Lower leg skin (tissue), 4 donors: ENCODE measurements at regions not wholly inside any gene's neighbourhood (a gene's known extent, or its start where the extent isn't known, plus 50 kb on each side); places are given as distances from the start of the nearest gene placed in this dataset.
A peak's percentile ranks its signal among the peaks of the same experiment; 100 is the strongest.
"Not testable (repeated sequence)": the region's sequence is repeated elsewhere in the genome, so short reads cannot be mapped to it uniquely, and the experiment has no call there.

Source experiments
- DNase-seq, 2 donors: peaks; one replicate each; pipeline ENCODE4 v3.0.0-alpha.2; 2019; ENCODE audit warnings: low spot score in 2 of 2
- H3K4me3 ChIP-seq: fragments of 200-600 bp; sonication (generic); 2 replicates; pipeline ENCODE4 v1.5.1; 2017; ENCODE audit warnings: mild to moderate bottlenecking, low read depth; ENCODE audit not compliant: poor library complexity, severe bottlenecking
- WGBS, 2 donors: methylation state at CpG; one replicate each; pipeline ENCODE4 v1.1.5; 2018; 5-methylcytosine and 5-hydroxymethylcytosine counted together
- intact Hi-C: fragments of 100-400 bp; cut with DNase I; formaldehyde crosslinking; loops from one replicate; pipeline ENCODE4 v1.15.0; 2023; ENCODE audit warnings: low total_unique reads
- TF ChIP-seq, protein P1 (sequence below), 3 donors: fragments of 450-650 bp; IDR thresholded peaks; one replicate each; pipeline ENCODE4 v1.5.1; 2016; ENCODE audit warnings: antibody characterized with exemption in 3 of 3, mild to moderate bottlenecking in 3 of 3, moderate library complexity in 2 of 3

DNA sequence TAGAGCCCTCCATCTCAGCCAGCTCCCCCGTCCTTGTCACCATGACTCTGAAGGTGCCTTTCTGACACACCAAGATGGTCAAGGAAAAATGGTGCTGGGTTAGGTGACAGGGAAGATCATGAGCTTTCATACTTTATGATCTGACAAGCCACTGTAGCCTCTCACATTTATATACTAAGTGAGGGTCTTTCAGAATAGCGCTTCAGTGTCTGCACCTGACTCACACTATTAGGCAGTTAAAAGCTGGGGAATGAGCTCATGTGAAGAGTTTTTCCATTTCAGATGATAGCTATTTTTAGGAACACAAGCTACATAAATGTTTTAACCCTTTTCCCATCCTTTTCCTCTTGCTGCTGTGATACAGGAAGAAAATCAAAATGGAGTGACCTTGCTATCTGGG is 101.1 kb downstream of the FAM72B start:
- WGBS, 2 donors: 92% methylated on average over 1 of the region's 2 CpGs; no CpG with 5 or more reads in 1 of the 2 donors
- intact Hi-C loops, H3K4me3 ChIP-seq, DNase-seq: not testable (repeated sequence)

DNA sequence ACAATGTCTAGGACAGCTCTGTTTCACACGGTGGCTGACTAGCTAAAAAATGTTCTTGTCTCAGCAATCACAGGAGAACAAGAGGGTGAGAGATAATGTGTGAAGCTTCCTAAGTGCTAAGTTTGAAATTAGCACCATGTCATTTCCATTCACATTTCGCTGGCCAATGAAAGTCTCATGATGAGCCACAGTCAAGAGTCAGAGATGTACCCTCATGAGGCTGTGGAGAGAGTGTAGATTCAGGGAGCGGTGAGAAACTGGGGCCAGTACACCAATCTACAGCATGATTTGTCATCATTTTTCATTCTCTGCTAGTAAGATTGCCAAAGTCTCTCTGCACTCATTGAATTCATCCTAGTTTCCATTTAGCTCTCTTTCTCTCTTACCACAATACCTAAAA is 97.9 kb downstream of the FAM72B start:
- DNase-seq, intact Hi-C loops, H3K4me3 ChIP-seq: not testable (repeated sequence)
- WGBS, 2 donors: 50 to 71% methylated on average over 1 to 2 of the region's 3 CpGs

DNA sequence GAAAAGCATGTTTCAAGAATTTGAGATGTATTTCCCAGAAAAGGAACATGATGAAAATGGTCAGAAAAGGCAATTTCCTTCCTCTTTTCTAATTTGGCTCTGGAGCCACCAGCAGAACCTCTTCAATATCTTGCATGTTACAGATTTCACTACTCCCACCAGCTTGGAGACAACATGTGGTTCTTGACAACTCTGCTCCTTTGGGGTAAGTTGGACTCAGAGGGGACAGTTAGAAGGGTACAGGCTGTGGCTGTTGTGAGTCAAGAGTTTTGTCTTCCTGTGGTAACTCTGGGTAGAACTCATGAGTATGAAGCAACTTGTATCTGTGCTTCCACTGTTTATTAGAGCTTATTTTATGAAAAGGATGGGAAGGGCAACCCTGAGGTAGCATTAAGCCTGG is 96.9 kb downstream of the FAM72B start:
- DNase-seq, H3K4me3 ChIP-seq, intact Hi-C loops: not testable (repeated sequence)

DNA sequence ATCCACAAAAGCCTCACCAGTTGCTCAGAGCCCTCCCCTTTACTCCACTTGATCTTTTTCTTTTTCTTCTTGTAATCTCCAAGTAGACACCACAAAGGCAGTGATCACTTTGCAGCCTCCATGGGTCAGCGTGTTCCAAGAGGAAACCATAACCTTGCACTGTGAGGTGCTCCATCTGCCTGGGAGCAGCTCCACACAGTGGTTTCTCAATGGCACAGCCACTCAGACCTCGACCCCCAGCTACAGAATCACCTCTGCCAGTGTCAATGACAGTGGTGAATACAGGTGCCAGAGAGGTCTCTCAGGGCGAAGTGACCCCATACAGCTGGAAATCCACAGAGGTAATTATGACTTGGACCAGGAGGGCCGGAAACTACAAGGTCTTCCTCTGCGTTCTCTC is 95.6 kb downstream of the FAM72B start:
- DNase-seq, intact Hi-C loops, H3K4me3 ChIP-seq: not testable (repeated sequence)
- 70 to 100% methylated on average over 1 of the region's 5 CpGs for WGBS, 2 donors

DNA sequence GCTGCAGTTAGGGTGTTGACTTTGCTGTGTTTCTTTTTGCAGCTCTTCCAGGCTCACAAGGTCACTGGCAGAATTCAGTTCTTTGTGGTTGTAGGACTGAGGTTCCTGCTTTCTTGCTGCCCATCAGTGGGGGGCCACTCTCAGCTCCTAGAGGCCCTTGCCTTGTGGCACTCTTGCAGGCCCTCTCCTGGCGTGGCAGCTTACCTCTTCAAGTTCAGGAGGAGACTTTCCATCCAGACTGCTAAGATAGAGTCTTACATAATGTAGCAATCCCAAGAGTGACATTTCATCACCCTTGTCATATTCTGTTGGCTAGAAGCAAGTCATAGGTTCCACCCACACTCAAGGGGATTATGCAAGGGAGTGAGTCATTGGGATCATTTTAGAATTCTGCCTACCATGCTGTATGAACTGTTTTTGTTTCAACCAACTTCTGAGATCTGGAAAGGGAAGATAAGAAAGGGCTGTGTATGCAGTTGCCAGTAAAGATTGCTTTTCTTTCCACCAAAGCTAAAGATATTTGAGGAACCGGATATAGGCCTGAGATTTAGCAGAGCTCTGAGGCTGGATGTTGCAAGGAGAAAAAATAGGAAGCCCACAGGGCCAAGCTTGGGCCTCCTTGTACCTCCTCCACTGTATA is 91.7 kb downstream of the FAM72B start:
- WGBS, 2 donors: 8% methylated on average over 1 of the region's 2 CpGs; no CpG with 5 or more reads in 1 of the 2 donors
- intact Hi-C loops, DNase-seq, H3K4me3 ChIP-seq: not testable (repeated sequence)

DNA sequence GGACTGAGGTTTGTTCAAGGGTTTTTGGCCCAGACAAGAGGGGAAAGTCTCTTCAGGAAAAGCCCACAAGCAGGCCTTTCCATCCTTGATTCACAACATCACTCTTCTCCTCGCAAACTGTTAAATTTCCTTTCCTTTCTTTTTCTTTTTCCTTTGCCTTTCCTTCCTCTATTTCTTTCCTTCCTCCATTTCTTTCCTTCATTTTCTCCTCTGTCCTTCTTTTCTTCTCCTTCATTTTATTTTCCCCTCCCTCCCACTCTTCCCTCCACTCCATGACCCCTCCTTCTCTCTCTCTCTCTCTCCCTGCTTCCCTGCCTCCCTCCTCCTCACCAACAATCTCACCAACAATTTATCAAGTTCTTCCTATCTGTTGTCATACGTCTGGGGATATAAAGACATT is 89.1 kb downstream of the FAM72B start:
- 96% methylated on average over 2 of the region's 2 CpGs for WGBS, 2 donors
- H3K4me3 ChIP-seq, DNase-seq, intact Hi-C loops: not testable (repeated sequence)

DNA sequence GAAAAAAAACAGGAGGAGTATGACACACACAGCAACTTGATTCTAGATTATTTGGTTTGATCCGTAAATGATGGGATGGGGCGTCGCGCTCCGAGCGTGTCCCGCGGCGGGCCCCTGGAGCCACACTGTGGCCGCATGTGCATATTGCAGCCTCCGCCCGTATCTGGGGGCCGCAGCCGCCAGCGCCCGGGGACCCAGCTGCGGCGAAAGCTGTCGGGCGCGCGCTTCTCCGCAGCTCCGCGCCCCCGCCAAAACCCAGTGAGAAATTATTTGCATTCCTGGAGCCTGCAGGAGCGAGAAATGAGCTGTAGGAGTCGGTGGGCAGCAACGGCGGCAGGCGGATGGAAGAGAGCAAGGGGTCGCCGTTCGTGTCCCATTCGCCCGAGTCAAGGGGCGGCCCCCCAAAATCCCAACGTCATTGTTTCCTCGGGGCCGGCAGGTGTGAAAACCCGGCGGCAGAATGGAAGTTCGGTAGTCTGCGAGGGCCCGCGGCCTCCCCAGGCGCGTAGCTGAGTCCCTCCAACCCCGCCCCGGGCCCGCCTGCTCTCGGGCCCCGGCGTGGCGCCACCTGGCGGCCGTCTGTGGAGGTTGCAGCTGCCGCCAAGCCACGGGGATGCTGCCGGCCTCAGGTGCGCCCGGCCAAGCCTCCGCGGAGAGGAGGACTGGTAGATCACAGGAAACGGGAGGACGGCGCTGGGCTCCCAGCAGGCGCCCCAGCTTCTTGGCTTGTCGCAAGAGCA is 86.8 kb downstream of the FAM72B start:
- intact Hi-C loops, H3K4me3 ChIP-seq: not testable (repeated sequence)
- TF ChIP-seq, protein P1, sequence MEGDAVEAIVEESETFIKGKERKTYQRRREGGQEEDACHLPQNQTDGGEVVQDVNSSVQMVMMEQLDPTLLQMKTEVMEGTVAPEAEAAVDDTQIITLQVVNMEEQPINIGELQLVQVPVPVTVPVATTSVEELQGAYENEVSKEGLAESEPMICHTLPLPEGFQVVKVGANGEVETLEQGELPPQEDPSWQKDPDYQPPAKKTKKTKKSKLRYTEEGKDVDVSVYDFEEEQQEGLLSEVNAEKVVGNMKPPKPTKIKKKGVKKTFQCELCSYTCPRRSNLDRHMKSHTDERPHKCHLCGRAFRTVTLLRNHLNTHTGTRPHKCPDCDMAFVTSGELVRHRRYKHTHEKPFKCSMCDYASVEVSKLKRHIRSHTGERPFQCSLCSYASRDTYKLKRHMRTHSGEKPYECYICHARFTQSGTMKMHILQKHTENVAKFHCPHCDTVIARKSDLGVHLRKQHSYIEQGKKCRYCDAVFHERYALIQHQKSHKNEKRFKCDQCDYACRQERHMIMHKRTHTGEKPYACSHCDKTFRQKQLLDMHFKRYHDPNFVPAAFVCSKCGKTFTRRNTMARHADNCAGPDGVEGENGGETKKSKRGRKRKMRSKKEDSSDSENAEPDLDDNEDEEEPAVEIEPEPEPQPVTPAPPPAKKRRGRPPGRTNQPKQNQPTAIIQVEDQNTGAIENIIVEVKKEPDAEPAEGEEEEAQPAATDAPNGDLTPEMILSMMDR (IDR thresholded peaks at IDR 0.05): peak in 1 of 3 donors; percentile 31
- peak; percentile 69 to 96 for DNase-seq
- WGBS, 2 donors: 0% methylated on average over 1 to 14 of the region's 69 CpGs

DNA sequence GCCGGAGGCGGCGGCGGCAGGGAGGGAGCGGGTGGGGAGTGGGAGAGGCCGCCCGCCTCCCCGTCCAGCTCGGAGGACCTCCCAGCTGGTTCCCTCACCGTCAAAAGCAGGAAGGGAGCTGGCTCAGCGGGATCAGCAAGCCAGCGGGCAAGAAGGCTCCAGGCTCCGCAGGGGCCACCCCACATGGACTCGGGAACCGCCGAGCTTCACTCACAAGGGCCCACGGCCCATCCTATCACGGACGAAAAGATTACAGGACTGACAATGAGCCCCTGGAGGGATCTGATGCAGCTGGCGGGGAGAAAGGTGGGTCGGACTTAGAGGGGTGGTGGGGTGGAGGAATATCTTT is 86.3 kb downstream of the FAM72B start:
- H3K4me3 ChIP-seq, intact Hi-C loops: not testable (repeated sequence)
- DNase-seq: peak in 1 of 2 donors; percentile 83
- 6 to 11% methylated on average over 6 to 9 of the region's 21 CpGs for WGBS, 2 donors

DNA sequence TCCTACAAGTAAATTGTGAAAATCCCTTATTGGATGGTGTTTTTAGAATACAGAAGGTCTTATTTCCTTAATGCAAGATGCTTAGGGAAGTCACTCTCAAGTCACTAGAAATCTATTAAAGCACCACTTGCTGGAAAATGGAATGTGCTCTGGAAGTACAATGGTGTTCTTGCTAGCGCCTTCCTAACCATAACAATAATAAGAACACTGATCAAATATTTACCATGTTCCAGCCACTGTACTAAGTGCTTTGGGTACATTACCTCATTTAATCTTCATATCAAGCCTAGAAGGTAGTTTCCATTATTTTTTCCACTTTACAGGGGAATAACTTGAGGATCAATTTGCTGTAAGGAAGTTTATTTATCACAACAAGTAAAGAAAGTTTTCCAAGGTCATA is 75.1 kb downstream of the FAM72B start:
- 88 to 100% methylated on average over 1 of the region's 1 CpG for WGBS, 2 donors
- intact Hi-C loops, DNase-seq, H3K4me3 ChIP-seq: not testable (repeated sequence)

DNA sequence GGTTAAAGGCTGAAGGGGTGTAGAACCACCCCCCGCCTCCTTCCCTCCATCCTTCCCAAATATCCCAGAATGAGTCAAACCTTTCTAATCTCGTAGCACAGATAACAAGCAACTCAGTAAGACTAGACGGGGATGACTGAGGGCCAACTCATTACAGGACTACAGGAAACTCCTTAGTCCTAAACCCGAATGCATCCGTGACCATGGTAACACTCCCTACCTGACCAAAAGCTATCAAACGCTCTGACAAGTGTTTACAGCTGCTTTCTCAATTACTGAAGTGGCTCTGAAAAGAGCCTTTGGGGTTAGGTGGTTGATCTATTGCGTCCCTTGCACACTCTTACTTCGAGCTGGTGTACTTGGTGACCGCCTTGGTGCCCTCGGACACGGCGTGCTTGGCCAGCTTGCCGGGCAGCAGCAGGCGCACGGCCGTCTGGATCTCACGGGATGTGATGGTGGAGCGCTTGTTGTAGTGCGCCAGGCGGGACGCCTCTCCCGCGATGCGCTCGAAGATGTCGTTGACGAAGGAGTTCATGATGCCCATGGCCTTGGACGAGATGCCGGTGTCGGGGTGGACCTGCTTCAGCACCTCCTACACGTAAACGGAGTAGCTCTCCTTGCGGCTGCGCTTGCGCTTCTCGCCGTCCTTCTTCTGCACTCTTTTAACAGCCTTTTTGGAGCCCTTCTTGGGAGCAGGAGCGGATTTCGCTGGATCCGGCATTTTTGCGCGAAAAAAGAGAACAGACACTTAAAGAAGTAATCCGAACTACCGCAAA is 67.4 kb downstream of the FAM72B start:
- intact Hi-C loops, DNase-seq, H3K4me3 ChIP-seq: not testable (repeated sequence)
- WGBS, 2 donors: 12 to 53% methylated on average over 7 to 26 of the region's 44 CpGs

DNA sequence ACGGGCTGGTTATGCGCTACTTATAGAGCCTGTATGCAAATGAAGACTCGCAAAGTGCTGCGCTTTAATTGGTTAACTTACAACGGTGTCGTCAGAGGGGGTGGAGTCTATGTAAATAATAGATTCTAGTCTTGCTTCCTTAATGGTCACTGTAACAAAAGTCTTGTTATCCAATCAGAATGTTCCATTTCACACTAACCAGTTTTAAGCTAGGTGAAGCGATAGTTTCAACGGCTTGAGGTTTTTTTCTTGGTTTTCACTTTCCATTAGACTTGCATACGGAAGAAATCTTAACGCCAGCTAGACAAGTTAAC is 66.9 kb downstream of the FAM72B start:
- DNase-seq, H3K4me3 ChIP-seq, intact Hi-C loops: not testable (repeated sequence)
- WGBS, 2 donors: 6 to 16% methylated on average over 10 of the region's 10 CpGs

DNA sequence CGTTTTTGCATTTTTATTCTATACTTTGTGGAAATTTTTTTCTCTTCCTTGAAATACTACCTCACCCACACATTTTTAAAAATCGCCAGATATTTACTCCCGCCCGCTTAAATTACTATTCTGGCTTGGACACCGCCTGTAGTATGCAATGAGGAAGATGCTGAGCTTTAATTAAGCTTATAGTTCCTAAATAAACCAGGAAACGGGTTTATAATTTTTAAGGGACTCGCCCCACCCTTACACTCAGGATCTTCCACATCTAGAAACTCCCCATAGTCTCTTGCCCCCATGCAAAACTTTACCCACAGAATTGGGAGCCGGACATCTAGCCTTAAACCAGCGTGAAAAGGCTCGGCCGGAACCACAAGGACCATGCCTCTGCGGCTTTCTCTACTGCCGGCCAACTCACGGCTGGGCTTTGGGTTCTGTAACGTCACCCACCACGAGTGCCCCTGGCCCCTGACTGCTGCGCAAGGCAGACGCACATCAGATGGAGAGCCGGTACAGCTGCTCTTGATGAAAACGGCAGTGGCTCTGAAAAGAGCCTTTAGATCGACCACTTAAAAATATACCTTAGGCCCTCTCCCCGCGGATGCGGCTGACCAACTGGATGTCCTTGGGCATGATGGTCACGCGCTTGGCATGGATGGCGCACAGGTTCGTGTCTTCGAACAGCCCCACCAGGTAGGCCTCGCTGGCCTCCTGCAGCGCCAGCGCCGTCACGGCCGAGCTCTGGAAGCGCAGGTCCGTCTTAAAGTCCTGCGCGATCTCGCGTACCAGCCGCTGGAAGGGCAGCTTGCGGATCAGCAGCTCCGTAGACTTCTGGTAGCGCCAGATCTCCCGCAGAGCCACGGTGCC is 66.3 kb downstream of the FAM72B start:
- peak in 1 of 2 donors; percentile 75 for DNase-seq
- intact Hi-C loops: not testable (repeated sequence)
- WGBS, 2 donors: 4 to 13% methylated on average over 6 to 28 of the region's 47 CpGs
- H3K4me3 ChIP-seq: peak overlapping the region; percentile 3
